Transverse colon (tissue), 4 donors: ENCODE measurements at regions not wholly inside any gene's neighbourhood (a gene's known extent, or its start where the extent isn't known, plus 50 kb on each side); places are given as distances from the start of the nearest gene placed in this dataset.

Experiments used
- EP300 ChIP-seq: sonication (generic); formaldehyde crosslinking; IDR thresholded peaks from one replicate; pipeline ENCODE4 v1.6.1; 2017; ENCODE audit warnings: antibody characterized with exemption, low read depth
- POLR2A ChIP-seq: fragments of 450-650 bp; IDR thresholded peaks from one replicate; pipeline ENCODE4 v1.6.1; 2016; ENCODE audit warnings: antibody characterized with exemption, mild to moderate bottlenecking, moderate library complexity
- POLR2AphosphoS5 ChIP-seq, 3 donors: sonication (generic); formaldehyde crosslinking; IDR thresholded peaks; one replicate each; pipeline ENCODE4 v1.6.1; 2016; ENCODE audit warnings: antibody characterized with exemption in 3 of 3
- TF ChIP-seq, protein P1 (sequence below), 5 experiments: fragments of 200-600 bp in 3 of 5; fragments of 450-650 bp in 2 of 5; sonication (generic) in 3 of 5; IDR thresholded peaks; 1 replicate in 2 of 5; 2 replicates in 3 of 5; pipeline ENCODE4 v1.5.1; 2016 to 2017; ENCODE audit warnings: antibody characterized with exemption in 5 of 5, inconsistent platforms in 3 of 5, mild to moderate bottlenecking in 2 of 5, moderate library complexity in 1 of 5

DNA sequence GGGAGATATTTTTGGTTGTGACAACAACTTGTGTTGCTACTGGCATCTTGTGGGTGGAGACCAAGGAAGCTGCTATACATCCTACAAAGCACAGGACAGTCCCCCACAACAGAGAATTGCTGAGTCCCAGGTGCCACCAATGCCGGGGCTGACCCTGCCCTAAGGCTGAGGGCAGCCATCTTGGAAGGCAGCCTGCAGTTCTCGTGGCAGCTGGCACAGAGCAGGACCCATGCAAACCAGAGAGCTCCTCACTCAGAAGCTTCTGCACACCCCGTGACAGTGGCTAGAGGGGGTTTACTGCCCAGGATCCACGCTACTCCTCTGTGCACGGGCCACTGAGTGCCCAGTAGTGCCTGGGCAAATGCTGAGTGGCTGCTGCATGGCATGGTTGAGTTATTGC is 143.4 kb downstream of the CTTN start:
- TF ChIP-seq POLR2A = no peak
- TF ChIP-seq POLR2AphosphoS5 (IDR thresholded peaks at IDR 0.05) = no peak
- TF ChIP-seq, protein P1, sequence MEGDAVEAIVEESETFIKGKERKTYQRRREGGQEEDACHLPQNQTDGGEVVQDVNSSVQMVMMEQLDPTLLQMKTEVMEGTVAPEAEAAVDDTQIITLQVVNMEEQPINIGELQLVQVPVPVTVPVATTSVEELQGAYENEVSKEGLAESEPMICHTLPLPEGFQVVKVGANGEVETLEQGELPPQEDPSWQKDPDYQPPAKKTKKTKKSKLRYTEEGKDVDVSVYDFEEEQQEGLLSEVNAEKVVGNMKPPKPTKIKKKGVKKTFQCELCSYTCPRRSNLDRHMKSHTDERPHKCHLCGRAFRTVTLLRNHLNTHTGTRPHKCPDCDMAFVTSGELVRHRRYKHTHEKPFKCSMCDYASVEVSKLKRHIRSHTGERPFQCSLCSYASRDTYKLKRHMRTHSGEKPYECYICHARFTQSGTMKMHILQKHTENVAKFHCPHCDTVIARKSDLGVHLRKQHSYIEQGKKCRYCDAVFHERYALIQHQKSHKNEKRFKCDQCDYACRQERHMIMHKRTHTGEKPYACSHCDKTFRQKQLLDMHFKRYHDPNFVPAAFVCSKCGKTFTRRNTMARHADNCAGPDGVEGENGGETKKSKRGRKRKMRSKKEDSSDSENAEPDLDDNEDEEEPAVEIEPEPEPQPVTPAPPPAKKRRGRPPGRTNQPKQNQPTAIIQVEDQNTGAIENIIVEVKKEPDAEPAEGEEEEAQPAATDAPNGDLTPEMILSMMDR (IDR thresholded peaks at IDR 0.05) = no peak
- no peak for TF ChIP-seq EP300
